ENCODE measurements at regions not wholly inside any gene's neighbourhood (a gene's known extent, or its start where the extent isn't known, plus 50 kb on each side); places are given as distances from the start of the nearest gene placed in this dataset.
"Not testable (repeated sequence)": the region's sequence is repeated elsewhere in the genome, so short reads cannot be mapped to it uniquely, and the experiment has no call there.

GRCh38 chr12:89289720-89290119, 62.6 kb downstream of the DUSP6 start:
- no peak for DNase-seq (ENCODE audit: low read depth)

GRCh38 chr12:89288959-89289358, 63.3 kb downstream of the DUSP6 start:
- in situ Hi-C loops (cut with HindIII; ENCODE audit: low pct_unique_long_range_greater_than_20kb, low sequenced_read_pairs) = no loop called here
- DNase-seq (ENCODE audit: low read depth) = no peak

More at GRCh38 chr12:89289720-89290119, 62.6 kb downstream of the DUSP6 start:
- in situ Hi-C loops (cut with HindIII; ENCODE audit: low pct_unique_long_range_greater_than_20kb, low sequenced_read_pairs) = no loop called here

DNA sequence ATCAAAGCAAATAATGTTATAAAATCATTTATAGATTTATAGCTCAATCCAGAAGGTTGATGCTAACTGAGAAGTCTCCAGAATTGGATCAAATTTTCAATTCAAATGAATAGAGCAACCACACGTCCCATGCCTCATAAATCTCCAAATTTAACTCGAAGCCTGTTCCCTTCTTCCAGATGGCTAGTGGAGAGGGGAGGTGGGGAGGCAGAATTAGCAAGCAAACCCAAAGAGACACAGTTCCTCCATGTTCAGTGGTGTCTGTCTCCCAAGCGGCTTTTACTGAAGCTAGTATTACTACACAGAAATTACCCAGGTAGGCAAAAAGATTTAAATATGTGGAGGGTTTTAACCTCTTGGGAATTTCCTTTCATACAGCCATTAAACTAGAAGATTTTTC, 65.8 kb downstream of the DUSP6 start:
- DNase-seq (ENCODE audit: low read depth) = no peak
- in situ Hi-C loops (cut with HindIII; ENCODE audit: low pct_unique_long_range_greater_than_20kb, low sequenced_read_pairs) = no loop called here

DNA sequence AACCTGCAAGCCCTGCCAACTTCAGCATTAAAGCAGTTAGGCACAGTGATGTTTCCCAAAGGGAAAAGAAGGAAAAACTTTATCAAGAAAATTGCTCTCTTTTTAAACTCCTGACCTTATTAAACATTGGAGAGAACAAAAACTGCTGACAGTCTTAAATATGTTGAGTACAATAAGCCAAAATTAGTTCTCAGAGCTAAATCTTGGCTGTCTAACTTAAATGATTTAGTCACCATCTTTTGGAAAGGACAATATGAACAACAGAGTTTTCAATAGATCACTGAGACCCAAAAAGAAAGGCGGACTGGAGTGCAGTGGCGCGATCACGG, 70.8 kb downstream of the DUSP6 start:
- in situ Hi-C loops (cut with HindIII; ENCODE audit: low pct_unique_long_range_greater_than_20kb, low sequenced_read_pairs) = no loop called here
- DNase-seq (ENCODE audit: low read depth) = no peak

GRCh38 chr12:89280833-89281538, 71.3 kb downstream of the DUSP6 start:
- in situ Hi-C loops (cut with HindIII; ENCODE audit: low pct_unique_long_range_greater_than_20kb, low sequenced_read_pairs) = no loop called here
- no peak for DNase-seq (ENCODE audit: low read depth)

- in situ Hi-C loops (cut with HindIII; ENCODE audit: low pct_unique_long_range_greater_than_20kb, low sequenced_read_pairs) = no loop called here
- DNase-seq (ENCODE audit: low read depth) = no peak
These were observed 72.8 kb downstream of the DUSP6 start for GRCh38 chr12:89279499-89279898.

DNA sequence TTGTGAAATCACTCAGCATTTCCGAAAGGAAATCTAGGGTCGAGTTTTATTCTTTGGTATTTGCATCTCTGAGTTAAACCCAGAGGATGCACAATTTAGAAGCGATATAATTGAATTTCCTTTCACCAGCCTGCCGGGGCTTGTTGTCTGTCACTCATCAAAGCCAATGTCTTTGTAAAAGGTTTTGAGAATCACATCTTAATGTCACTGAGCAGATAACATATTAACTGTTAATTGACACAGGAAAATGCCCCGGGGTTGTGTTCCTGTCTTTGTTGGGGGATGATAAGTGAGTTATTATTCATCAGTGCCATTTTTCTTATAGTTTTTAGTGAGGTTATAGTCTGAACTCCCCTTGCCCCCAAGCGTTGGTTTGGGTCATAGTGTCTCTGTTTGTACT, 73.4 kb downstream of the DUSP6 start:
- in situ Hi-C loops (cut with HindIII; ENCODE audit: low pct_unique_long_range_greater_than_20kb, low sequenced_read_pairs) = no loop called here
- DNase-seq (ENCODE audit: low read depth) = no peak

DNA sequence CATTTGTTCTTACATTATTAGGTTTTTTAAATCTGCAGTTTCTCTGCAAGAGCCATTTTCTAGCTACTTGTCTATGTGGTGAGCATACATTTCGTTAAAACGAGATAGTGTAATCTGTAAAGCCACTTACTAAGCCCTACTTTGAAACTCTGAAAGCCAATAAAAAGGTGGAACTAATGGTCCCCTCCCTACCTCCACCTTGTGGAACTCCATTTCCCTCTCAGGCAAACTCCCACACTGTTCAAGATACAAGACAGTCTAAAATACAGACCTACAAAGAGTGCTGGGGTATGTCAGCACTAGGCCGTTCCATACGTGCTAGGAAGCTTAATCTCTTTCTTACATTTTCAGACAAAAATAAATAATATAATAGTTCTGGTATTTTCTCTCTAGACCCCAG, 74.1 kb downstream of the DUSP6 start:
- in situ Hi-C loops (cut with HindIII; ENCODE audit: low pct_unique_long_range_greater_than_20kb, low sequenced_read_pairs) = no loop called here

GRCh38 chr12:89276860-89277259, 75.4 kb downstream of the DUSP6 start:
- in situ Hi-C loops (cut with HindIII; ENCODE audit: low pct_unique_long_range_greater_than_20kb, low sequenced_read_pairs) = no loop called here
- DNase-seq (ENCODE audit: low read depth) = no peak

More for the DNA sequence above, 74.1 kb downstream of the DUSP6 start:
- no peak for DNase-seq (ENCODE audit: low read depth)

- in situ Hi-C loops (cut with HindIII; ENCODE audit: low pct_unique_long_range_greater_than_20kb, low sequenced_read_pairs) = no loop called here
- DNase-seq (ENCODE audit: low read depth) = no peak
These were observed 78.8 kb downstream of the DUSP6 start for GRCh38 chr12:89273525-89273924.

DNA sequence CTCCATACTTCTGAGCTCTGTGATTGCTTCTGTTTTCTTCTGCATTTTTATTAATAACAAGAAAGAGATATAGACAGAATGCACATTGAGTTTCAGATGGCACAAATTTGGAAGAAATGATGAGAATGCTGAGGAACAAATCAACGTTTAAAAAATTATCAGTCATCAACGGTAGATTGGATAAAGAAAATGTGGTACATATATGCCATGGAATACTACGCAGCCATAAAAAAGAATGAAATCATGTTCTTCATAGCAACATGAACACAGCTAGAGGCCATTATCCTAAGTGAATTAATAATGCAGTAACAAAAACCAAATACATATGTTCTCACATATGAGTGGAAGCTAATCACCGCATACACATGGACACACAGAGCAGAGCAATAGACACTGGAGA, 81.8 kb downstream of the DUSP6 start:
- in situ Hi-C loops (cut with HindIII; ENCODE audit: low pct_unique_long_range_greater_than_20kb, low sequenced_read_pairs) = no loop called here
- DNase-seq (ENCODE audit: low read depth) = no peak

DNA sequence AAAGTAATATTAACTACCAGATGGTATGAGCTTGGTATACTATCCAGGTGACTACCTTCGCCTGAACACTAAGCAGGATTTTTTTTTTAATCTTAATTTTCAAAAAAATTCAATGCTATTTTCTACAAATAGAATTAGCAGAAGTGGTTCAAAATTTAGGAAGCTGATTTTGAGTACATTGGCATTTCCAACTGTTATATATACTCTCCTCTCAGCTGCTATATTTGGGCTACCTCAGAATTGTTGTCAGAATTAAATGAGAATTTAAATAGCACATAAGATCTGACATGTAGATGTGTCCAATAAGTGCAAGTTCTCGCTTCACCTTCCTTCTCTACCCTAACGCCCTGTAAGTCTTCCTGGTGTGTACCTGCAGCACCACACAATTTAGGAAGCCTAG, 83.1 kb downstream of the DUSP6 start:
- in situ Hi-C loops (cut with HindIII; ENCODE audit: low pct_unique_long_range_greater_than_20kb, low sequenced_read_pairs) = no loop called here
- no peak for DNase-seq (ENCODE audit: low read depth)

DNA sequence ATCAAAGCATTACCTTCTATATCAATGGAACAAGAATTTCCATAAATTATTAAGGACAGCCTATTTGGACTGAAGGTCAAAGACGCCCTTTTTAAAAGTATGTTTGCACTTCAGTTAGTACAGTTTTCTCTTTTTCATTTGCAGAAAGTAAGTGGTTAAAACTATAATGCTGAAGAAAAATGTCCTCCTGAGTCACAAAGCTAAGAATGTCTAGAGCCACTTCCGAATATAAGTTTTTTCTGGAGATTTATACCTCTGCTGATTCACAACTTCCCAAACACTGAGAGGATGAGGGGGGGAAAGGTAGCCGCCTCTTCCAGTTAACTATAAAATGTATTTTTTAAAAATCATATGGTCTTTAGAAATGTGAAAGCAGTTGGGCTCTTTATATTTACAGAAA, 84.9 kb downstream of the DUSP6 start:
- DNase-seq (ENCODE audit: low read depth) = no peak
- in situ Hi-C loops (cut with HindIII; ENCODE audit: low pct_unique_long_range_greater_than_20kb, low sequenced_read_pairs) = no loop called here

GRCh38 chr12:89266574-89267188, 85.6 kb downstream of the DUSP6 start:
- not testable (repeated sequence) for DNase-seq (ENCODE audit: low read depth)

DNA sequence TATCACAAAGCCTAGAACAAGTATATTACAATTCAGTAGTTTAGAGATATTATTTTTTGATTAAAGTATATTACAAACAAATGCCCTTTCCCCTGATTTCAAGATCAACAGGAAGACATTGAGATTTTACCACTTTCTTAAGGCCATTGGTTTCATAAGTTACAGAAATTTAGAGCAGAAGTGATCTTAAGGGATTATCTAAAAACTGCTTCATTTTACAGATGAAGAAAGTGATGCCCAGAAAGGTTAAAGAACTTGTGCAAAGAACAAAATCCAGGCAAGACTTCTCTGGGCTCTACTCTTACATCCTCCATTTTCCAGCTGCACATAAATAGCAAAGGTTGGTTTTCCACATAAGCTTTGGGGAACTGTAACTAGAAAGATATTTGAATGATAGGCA, 87.5 kb downstream of the DUSP6 start:
- no peak for DNase-seq (ENCODE audit: low read depth)
- in situ Hi-C loops (cut with HindIII; ENCODE audit: low pct_unique_long_range_greater_than_20kb, low sequenced_read_pairs) = no loop called here

More at GRCh38 chr12:89266574-89267188, 85.6 kb downstream of the DUSP6 start:
- in situ Hi-C loops (cut with HindIII; ENCODE audit: low pct_unique_long_range_greater_than_20kb, low sequenced_read_pairs) = not testable (repeated sequence)

DNA sequence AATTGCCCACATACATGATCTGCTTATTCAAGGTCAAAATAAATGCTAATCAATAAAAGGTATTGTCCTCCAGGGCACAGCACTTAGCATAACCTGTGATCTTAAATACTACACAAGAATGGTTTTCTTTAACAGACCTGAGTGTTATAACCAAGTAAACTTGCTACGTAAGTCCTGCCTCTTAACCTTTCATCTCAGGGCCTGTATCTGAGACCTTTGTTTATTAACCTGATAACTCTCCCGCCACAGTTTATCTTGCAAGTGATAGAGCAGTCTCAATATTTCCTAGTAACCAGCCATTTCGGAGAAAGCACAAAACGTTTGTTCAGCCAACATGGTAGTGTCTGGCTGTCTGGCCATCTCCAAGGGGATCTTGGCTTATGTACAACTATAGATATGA, 88.4 kb downstream of the DUSP6 start:
- in situ Hi-C loops (cut with HindIII; ENCODE audit: low pct_unique_long_range_greater_than_20kb, low sequenced_read_pairs) = no loop called here
- DNase-seq (ENCODE audit: low read depth) = no peak

- DNase-seq (ENCODE audit: low read depth) = no peak
- in situ Hi-C loops (cut with HindIII; ENCODE audit: low pct_unique_long_range_greater_than_20kb, low sequenced_read_pairs) = no loop called here
These were observed 89.3 kb downstream of the DUSP6 start for GRCh38 chr12:89262855-89263552.

DNA sequence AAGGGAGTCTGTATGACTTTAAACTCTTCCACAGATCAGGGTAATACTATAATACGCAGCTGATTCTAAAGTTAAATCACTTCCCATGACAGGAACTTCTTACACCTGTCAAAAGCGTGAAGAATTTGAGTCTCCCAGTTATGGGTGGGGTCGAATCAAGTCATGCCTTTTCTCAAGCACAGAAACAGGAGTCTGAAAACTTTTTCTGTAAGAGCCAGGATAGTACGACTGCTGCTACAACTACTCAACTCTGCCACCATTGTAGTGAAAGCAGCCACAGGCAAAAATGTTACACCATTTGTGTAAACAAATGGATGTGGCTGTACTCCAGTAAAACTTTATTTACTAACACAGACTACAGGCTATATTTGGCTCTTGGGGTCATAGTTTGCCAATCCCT, 90.3 kb downstream of the DUSP6 start:
- in situ Hi-C loops (cut with HindIII; ENCODE audit: low pct_unique_long_range_greater_than_20kb, low sequenced_read_pairs) = no loop called here
- no peak for DNase-seq (ENCODE audit: low read depth)

DNA sequence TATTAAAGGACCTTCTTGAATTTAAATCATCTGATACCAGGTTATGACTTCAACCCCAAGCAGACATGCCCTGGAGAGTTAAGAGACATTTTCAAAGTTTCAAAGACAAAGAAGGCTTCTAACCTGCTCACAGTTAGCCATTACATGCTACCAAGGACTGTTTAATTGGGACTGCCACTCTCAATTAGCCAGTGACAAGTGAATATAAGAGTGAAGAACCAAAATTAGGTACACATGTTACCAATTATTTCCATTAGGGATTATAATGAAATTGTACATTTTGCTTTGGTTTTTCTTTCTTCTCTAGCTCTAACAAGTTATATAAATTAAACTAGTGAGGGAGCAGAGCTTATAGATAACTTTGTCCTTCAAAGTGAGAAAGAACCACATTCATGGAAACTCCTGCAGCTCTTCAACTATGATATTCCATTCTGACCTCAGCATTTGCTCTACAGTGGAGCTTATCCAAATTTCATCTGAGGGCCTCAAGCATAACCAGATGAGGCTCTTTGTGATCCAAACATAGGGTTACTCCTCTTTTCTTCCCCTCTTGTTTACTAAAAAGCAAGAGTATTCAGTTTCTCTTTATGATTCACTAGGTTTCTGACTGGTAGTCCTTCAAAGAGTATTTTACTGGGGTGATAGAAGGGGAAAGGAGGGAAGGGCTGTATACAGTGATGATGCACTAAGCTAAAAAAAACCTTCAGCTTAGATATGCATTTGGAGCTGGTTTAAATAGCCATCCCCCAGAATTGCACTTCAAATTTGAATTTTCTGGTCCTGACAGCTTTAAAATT, 91.3 kb downstream of the DUSP6 start:
- in situ Hi-C loops (cut with HindIII; ENCODE audit: low pct_unique_long_range_greater_than_20kb, low sequenced_read_pairs) = no loop called here
- DNase-seq (ENCODE audit: low read depth) = no peak
